Umbilical cord (tissue), 1 donor: ENCODE measurements at regions not wholly inside any gene's neighbourhood (a gene's known extent, or its start where the extent isn't known, plus 50 kb on each side); places are given as distances from the start of the nearest gene placed in this dataset.

Experiments
- DNase-seq: peaks from one replicate; pipeline ENCODE4 v3.0.0-alpha.2; 2015; ENCODE audit warnings: low spot score

GRCh38 chr2:41878716-41879234, 169.0 kb upstream of the PKDCC start:
- peak; percentile 46 for DNase-seq

DNA sequence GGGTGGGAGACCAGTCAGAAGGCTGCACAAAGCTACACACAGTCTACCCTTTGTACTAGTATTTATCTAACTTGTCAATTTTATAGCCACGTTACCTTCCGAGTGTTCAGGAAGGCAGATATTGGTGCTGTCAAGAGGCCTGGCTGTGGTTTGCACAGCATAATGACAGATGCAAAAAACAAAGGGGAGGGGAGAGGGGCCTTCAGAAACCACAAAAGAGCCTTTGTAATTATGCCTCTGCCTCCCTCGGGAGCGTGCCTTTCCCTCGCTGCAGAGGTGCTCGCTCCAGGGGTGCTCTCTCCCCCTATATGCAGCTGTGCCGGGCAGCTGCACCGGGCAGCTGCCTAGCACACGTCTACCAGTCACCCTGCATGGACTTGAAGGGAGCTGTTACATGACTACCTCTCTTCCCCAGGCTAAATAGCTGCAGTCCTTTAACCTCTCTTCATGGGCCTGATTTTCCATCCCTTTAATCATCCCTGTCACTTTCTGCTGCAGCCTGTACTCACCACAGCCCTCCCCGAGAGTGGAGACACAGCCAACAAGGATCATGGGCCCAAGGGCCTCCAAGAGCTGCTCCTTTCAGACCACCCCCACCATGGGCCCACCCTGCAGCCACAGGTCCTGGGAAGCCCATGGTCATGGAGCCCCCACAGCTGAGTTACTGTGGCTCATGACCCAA, 168.4 kb upstream of the PKDCC start:
- DNase-seq = no peak

- DNase-seq = no peak
Observed at GRCh38 chr2:41880561-41881243, 167.1 kb upstream of the PKDCC start.

- peak; percentile 43 for DNase-seq
Observed at GRCh38 chr2:41881249-41881648, 166.6 kb upstream of the PKDCC start.

GRCh38 chr2:41884718-41885117, 163.1 kb upstream of the PKDCC start:
- no peak for DNase-seq

DNA sequence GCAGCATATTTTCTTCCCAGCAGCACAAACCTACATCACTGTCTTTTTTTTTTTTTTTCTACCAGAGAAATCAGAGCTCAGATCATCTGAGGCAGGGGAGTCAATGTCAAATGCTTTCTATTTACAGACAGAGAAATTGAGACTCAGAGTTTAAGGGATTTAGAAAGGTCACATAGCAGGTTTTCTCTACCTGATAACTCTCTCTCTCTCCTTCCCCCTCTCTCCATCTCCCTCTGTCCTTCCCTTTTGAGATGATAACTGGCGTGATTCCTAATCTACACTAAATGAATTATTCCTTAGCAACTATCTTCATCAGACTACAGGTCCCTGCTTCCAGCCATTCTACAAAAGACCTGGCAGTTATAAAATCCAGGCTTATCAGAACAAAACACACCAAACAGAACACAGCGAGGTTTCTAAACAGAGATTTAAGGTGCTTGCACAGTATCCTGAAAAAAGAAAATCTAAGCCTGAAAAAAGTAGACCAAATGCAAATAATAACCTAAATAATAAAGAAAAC, 161.6 kb upstream of the PKDCC start:
- DNase-seq = no peak

- DNase-seq = no peak
Observed at GRCh38 chr2:41886757-41887156, 161.1 kb upstream of the PKDCC start.

DNA sequence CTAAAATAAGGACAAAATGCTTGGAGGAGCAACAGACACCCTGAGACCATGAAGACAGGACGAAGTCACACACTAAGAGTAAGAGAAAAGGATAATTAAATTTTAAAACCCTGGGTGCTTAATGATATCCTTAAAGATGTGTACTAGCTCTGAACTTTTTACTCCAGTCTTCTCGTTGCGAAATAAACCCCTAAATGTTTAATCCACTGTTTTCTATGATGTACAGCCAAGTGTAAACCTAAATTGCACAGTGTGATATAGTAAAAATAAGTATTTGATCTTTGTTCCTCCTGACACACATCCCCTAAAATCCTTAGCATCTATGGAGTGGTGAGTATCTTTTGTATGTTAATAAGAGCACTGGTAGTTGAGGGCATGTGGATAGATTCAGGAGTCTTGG, 157.5 kb upstream of the PKDCC start:
- DNase-seq = peak; percentile 72

DNA sequence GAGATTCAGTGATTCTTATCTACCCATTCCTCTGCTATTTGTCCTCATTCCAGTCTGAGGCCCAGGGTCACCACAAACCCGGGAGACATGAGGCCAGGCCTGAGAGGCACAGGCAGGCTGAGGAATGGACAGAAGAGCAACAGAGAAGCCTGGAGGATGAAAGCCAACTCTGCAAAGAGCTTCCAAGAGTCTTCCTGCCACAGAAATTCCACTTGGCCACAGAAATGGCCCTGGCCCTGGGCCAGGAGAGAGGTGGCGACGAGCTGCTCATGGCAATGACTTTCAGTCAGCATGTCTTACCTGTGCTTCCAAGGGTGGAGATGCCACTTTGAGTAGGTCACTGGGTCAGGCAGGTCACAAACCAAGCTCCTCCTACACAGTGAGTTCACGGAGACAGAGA, 155.3 kb upstream of the PKDCC start:
- no peak for DNase-seq

GRCh38 chr2:41894563-41895333, 153.1 kb upstream of the PKDCC start:
- DNase-seq = no peak

DNA sequence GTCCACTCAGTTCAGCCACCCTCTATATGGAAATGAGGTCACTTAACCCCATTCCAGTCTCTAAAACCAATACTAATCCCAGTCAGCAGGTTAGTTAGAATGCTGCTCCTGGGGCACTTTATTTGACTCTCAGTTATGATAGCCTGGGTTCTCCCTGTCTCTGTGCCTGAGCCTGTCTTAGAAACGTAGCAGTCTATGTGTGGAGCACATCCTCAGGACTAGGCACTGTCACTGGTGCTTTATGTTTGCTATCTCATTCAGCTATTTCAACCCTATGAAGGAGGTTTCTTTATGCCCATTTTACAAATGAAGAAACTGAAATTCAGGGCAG, 152.5 kb upstream of the PKDCC start:
- DNase-seq = no peak

GRCh38 chr2:41896186-41896846, 151.5 kb upstream of the PKDCC start:
- peak; percentile 92 for DNase-seq

GRCh38 chr2:41899189-41899588, 148.6 kb upstream of the PKDCC start:
- peak; percentile 69 for DNase-seq

DNA sequence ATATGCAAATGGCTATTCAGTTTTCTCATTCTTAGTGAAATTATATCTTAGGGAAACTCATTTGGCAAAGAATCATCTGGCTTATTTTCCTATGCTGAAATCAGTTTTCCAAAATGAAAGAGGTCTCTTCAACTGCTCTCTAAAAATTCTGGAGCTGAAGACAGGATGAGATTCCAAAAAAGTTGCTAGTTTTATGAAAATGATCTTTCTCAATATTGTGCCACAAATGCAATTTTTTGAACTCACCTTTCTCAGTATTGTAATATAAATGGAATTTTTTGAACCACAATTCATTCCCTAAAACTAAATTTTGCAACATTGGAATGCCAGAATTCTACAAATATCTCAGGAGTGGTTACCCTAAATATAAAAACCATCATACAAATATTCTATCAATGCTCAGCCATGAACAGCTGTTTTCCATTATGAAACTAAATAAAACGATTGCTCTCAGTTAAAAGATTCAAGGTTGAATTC, 147.7 kb upstream of the PKDCC start:
- no peak for DNase-seq

- no peak for DNase-seq
Observed at GRCh38 chr2:41902897-41903296, 144.9 kb upstream of the PKDCC start.

DNA sequence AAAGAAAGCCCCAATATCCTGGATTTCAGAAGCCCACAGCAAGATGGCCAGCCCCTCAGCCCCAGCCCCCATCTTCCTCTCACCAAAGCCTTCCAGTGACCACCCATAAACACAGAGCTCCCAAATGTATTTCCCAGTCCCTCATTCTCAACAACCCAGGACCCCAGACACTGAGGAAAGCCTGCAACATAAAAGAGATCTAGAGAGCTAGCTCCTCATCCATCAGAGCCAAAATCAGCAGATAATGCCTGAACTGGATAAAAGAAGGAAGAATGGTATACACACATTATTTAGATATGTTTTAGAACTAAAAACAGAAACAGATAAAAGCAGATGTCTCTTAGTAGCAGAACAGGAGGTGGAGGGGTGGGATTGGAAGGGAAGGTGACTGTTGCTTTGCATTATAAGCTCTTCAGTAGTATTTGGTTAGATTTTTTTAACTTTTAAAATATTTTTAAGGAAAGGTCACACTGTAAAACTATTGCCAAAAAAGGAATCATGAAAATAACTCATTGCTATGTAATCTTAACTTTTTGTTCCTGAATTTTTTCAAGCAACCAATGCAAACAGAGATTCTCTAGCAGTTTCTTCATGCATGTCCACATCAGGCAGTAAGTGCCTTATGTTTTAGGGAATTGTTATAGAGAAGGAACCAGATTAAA, 144.2 kb upstream of the PKDCC start:
- DNase-seq = peak; percentile 85

DNA sequence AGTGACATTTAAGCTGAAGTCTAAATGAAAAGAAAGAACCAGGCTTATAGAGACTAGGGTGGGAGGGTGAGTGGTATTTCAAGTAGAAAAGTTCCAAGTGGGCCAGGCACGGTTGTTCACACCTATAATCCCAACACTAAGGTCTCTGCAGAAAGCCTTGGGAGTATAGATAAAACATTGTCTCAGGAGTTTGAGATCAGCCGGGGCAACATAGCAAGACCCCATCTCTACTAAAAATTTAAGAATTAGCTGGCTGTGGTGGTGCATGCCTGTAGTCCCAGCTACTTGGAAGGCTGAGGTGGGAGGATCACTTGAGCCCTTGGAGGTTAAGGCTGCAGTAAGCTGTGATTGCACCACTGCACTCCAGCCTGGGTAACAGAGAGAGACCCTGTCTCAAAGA, 143.4 kb upstream of the PKDCC start:
- no peak for DNase-seq

DNA sequence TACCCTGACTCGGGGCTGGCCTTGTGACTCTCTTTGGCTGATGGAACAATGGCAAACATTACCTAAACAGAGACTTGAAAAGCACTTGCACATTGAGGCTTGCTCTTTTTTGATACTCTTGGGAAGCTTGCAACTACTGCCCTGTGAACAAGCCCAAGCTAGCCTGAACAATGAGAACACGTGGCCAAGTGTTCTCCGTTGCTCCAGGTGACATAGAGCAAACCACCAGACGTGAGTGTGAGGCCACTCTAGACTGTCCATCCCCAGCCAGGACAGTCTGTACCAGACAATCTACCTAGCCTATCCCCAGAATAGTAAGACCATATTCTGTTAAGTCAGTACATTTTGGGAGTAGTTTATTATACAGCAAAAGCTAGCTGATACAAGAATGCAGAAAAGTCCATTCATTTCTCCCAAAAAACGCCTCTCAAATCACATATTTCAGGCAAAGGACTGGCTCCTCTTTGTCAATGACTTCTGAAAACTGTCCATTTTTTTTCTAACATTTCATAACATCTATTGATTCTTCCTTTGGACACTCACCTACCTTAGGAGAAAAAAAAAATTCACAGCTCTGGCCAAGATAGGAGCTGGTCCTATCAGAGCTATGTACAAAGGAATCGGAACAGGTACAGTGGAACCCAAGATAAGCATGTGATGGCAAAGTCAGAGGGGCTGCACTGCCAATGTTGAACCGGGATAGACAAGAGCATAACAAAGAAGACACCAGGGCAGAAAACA, 142.1 kb upstream of the PKDCC start:
- DNase-seq = no peak

GRCh38 chr2:41906338-41906725, 141.5 kb upstream of the PKDCC start:
- no peak for DNase-seq

GRCh38 chr2:41907141-41907540, 140.7 kb upstream of the PKDCC start:
- DNase-seq = no peak
